HepG2 (cell line): ENCODE measurements at regions not wholly inside any gene's neighbourhood (a gene's known extent, or its start where the extent isn't known, plus 50 kb on each side); places are given as distances from the start of the nearest gene placed in this dataset.
"Not testable (repeated sequence)": the region's sequence is repeated elsewhere in the genome, so short reads cannot be mapped to it uniquely, and the experiment has no call there.

ENCODE experiments used
- ATAC-seq: fragments of 200-7000 bp; cut with Tn5 transposase; 3 replicates; pipeline ENCODE4 v1.9.1; 2020; ENCODE audit warnings: mild to moderate bottlenecking, moderate library complexity
- BruUV-seq: library from RNA; stranded (reverse); fragments of 400-500 nt; replicated peaks from 2 replicates; lab custom pipeline; 2021; lab: Mats Ljungman, UMichigan
- CTCF ChIA-PET: fragments of 300-600 bp; formaldehyde crosslinking; extraction: SDS; loops from one replicate; lab custom pipeline; 2021; ENCODE audit warnings: low total read pairs, inconsistent platforms, low intra/inter-chr PET ratio; lab: Yijun Ruan, JAX
- POLR2A ChIA-PET: fragments of 350-600 bp; sonication (Branson Sonifier 250); formaldehyde crosslinking; loops from one replicate; lab custom pipeline; 2020; ENCODE audit warnings: antibody characterized with exemption, inconsistent platforms; lab: Yijun Ruan, JAX
- DNase-seq: peaks from one replicate; pipeline ENCODE4 v3.0.0-alpha.2; 2015; ENCODE audit warnings: low spot score
- FAIRE-seq: peaks from 3 replicates; lab custom pipeline; 2011; peaks lifted over from hg19 to GRCh38; lab: Jason Lieb, UNC
- H2AFZ ChIP-seq: one replicate; pipeline ENCODE4 v1.6.1; 2011; ENCODE audit warnings: low read length, inconsistent platforms
- H3K27ac ChIP-seq: fragments of 300-600 bp; 3 replicates; pipeline ENCODE4 v1.8.0; 2011; ENCODE audit warnings: mixed run types, mild to moderate bottlenecking, mixed read lengths, low read length, inconsistent platforms; ENCODE audit not compliant: insufficient read depth; ENCODE audit errors: extremely low read length
- H3K27me3 ChIP-seq, 2 experiments: fragments of 200-600 bp in 1 of 2; 2 replicates in 1 of 2; 3 replicates in 1 of 2; pipeline versions ENCODE4 v1.6.0 to v1.8.0; 2011; ENCODE audit warnings: low read length in 2 of 2, mild to moderate bottlenecking in 2 of 2, moderate library complexity in 2 of 2, inconsistent platforms in 1 of 2; ENCODE audit not compliant: insufficient read depth in 2 of 2, control insufficient read depth in 1 of 2
- H3K36me3 ChIP-seq, 2 experiments: fragments of 200-600 bp in 1 of 2; replicated peaks in 1 of 2; 2 replicates in 1 of 2; 3 replicates in 1 of 2; pipeline versions ENCODE4 v1.5.1 to v1.8.0; 2011; ENCODE audit warnings: low read length in 2 of 2, inconsistent platforms in 1 of 2; ENCODE audit not compliant: insufficient read depth in 2 of 2, control insufficient read depth in 1 of 2
- H3K4me1 ChIP-seq: 2 replicates; pipeline ENCODE4 v1.5.1; 2012; ENCODE audit warnings: low read length, inconsistent platforms; ENCODE audit not compliant: insufficient read depth
- H3K4me2 ChIP-seq: 2 replicates; pipeline ENCODE4 v1.6.0; 2011; ENCODE audit warnings: low read depth, low read length, inconsistent platforms
- H3K4me3 ChIP-seq, 3 experiments: fragments of 200-600 bp in 1 of 3; sonication (generic), shearing (Covaris generic) in 1 of 3; replicated peaks in 1 of 3; 2 replicates each; pipeline ENCODE4 v1.5.1; 2011 to 2016; ENCODE audit warnings: low read length in 3 of 3, inconsistent platforms in 2 of 3, low read depth in 2 of 3, mild to moderate bottlenecking in 2 of 3, control low read depth in 1 of 3, mixed read lengths in 1 of 3; ENCODE audit not compliant: insufficient read depth in 1 of 3
- H3K79me2 ChIP-seq: one replicate; pipeline ENCODE4 v1.6.1; 2011; ENCODE audit warnings: low read length, inconsistent platforms; ENCODE audit not compliant: insufficient read depth
- H3K9ac ChIP-seq: 2 replicates; pipeline ENCODE4 v1.6.0; 2011; ENCODE audit warnings: mild to moderate bottlenecking, low read depth, low read length, inconsistent platforms; ENCODE audit not compliant: insufficient read depth
- H3K9me3 ChIP-seq: 2 replicates; pipeline ENCODE4 v1.5.1; 2012; ENCODE audit warnings: mild to moderate bottlenecking, low read length
- H4K20me1 ChIP-seq: 2 replicates; pipeline ENCODE4 v1.6.0; 2011; ENCODE audit warnings: inconsistent platforms, mild to moderate bottlenecking, low read length, moderate library complexity; ENCODE audit not compliant: insufficient read depth
- ATAD3A ChIP-seq: sonication (generic); formaldehyde crosslinking; IDR thresholded peaks from 2 replicates; pipeline ENCODE4 v1.4.0; 2020; ENCODE audit warnings: missing genetic modification reagents
- DR1 ChIP-seq: sonication (generic); formaldehyde crosslinking; IDR thresholded peaks from 2 replicates; pipeline ENCODE4 v1.8.0; 2021; ENCODE audit warnings: mild to moderate bottlenecking, missing genetic modification reagents, inconsistent platforms
- GATA4 ChIP-seq: sonication (generic); IDR thresholded peaks from 2 replicates; pipeline ENCODE4 v1.6.1; 2016; ENCODE audit warnings: antibody characterized with exemption, low read depth, borderline replicate concordance
- GTF3A ChIP-seq: sonication (generic); formaldehyde crosslinking; conservative IDR thresholded peaks from 2 replicates; pipeline ENCODE4 v1.4.0; 2020; ENCODE audit warnings: mild to moderate bottlenecking, missing genetic modification reagents
- KDM5B ChIP-seq: sonication (generic); formaldehyde crosslinking; IDR thresholded peaks from 2 replicates; pipeline ENCODE4 v1.4.0; 2020; ENCODE audit warnings: missing genetic modification reagents, mild to moderate bottlenecking, borderline replicate concordance
- NFKBIZ ChIP-seq: IDR thresholded peaks from 2 replicates; pipeline ENCODE4 v1.6.1; 2018; ENCODE audit warnings: missing genetic modification reagents, missing compliant biosample characterization
- NR3C1 ChIP-seq: sonication (generic); formaldehyde crosslinking; IDR thresholded peaks from 2 replicates; pipeline ENCODE4 v1.4.0; 2020; ENCODE audit warnings: missing genetic modification reagents
- POLR2G ChIP-seq: fragments of 200-400 bp; formaldehyde crosslinking; IDR thresholded peaks from 2 replicates; pipeline ENCODE4 v1.6.1; 2018; ENCODE audit warnings: mild to moderate bottlenecking, low read depth, low read length, moderate library complexity
- ZNF543 ChIP-seq: sonication (generic); formaldehyde crosslinking; IDR thresholded peaks from 2 replicates; pipeline ENCODE4 v1.4.0; 2020; ENCODE audit warnings: mild to moderate bottlenecking, missing genetic modification reagents
- ZNF788 ChIP-seq: sonication (generic); formaldehyde crosslinking; IDR thresholded peaks from 2 replicates; pipeline ENCODE4 v1.5.0; 2020; ENCODE audit warnings: mild to moderate bottlenecking, missing genetic modification reagents, borderline replicate concordance
- WGBS: methylation state at CpG from one replicate; pipeline ENCODE4 v1.1.6; 2017; ENCODE audit warnings: low lambda C conversion rate; 5-methylcytosine and 5-hydroxymethylcytosine counted together
- in situ Hi-C: cut with HindIII; loops from 2 replicates; pipeline ENCODE4 v1.10.0; 2017; ENCODE audit warnings: low pct_unique_long_range_greater_than_20kb; ENCODE audit not compliant: extremely low pct_ligation_motif_present
- intact Hi-C: fragments of 100-400 bp; cut with micrococcal nuclease; formaldehyde crosslinking; loops from one replicate; pipeline ENCODE4 v1.10.0; 2022; ENCODE audit not compliant: unreplicated experiment
- TF ChIP-seq, protein P1 (sequence below): sonication (generic); formaldehyde crosslinking; IDR thresholded peaks from 2 replicates; pipeline ENCODE4 v1.5.0; 2020; ENCODE audit warnings: mild to moderate bottlenecking, low read depth, missing genetic modification reagents, borderline replicate concordance
- TF ChIP-seq, protein P2 (sequence below): IDR thresholded peaks from 2 replicates; pipeline ENCODE4 v1.6.1; 2018; ENCODE audit warnings: missing genetic modification reagents
- TF ChIP-seq, protein P3 (sequence below): sonication (generic); formaldehyde crosslinking; IDR thresholded peaks from 2 replicates; pipeline ENCODE4 v1.9.0; 2021; ENCODE audit warnings: missing genetic modification reagents, mild to moderate bottlenecking, borderline replicate concordance
- TF ChIP-seq, protein P4 (sequence below): sonication (generic); formaldehyde crosslinking; IDR thresholded peaks from 2 replicates; pipeline ENCODE4 v1.9.0; 2022; ENCODE audit warnings: low read depth, missing genetic modification reagents

DNA sequence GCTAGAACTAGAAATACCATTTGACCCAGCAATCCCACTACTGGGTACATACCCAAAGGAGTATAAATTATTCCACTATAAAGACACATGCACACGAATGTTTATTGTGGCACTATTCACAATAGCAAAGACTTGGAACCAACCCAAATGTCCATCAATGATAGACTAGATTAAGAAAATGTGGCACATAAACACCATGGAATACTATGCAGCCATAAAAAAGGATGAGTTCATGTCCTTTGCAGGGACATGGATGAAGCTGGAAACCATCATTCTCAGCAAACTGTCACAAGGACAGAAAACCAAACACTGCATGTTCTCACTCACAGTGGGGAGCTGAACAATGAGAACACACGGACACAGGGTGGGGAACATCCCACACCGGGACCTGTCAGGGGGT lies 207.8 kb upstream of the CCDC196 start:
- FAIRE-seq, H3K9me3 ChIP-seq, DNase-seq, in situ Hi-C loops, H3K79me2 ChIP-seq, H3K36me3 ChIP-seq, CTCF ChIA-PET, H3K4me3 ChIP-seq, H3K27me3 ChIP-seq, intact Hi-C loops, H3K9ac ChIP-seq, H3K27ac ChIP-seq, H2AFZ ChIP-seq, H4K20me1 ChIP-seq, POLR2A ChIA-PET, H3K4me2 ChIP-seq, H3K4me1 ChIP-seq, BruUV-seq, ATAC-seq: not testable (repeated sequence)
- WGBS = 3% methylated on average over 3 of the region's 3 CpGs

DNA sequence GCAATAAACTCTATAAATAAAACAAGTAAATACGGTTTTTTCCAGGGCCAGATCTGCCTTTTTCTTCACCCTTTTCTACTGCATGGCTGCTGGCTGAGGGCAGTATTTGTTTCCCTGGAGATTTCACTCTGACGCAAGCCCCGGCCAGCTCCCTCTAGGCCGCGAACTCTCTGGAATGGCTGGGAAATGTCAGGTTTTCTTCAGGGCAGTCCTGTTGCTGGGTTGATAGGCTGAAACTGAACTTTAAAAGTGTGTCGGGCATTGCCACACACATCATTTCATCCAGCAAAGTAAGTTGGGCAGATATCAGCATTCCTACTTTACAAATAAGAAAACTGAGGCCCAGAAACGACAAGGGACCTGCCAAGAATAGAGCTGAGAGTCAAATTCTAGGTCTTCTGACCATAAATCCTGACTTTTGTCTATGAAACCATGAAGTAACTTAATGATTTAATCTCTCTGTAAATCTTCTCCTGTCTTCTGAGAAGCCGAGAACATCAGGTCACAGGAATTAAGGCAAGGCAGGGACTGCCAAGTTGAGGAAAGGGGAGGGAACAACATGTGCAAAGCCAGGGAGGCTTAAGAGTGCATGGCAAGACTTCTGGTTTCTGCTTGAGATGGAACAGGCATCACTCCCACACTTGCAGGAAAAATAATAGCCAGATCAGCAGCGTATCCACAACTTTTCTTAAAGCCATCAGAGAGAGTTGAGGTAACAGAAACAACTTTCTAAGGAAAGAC lies 205.0 kb upstream of the CCDC196 start:
- intact Hi-C loops = no loop called here
- H3K79me2 ChIP-seq = no peaks in the 10 kb centered on the region
- no peak overlapping the region for H2AFZ ChIP-seq
- ATAC-seq = no peak
- H4K20me1 ChIP-seq = no peaks in the 10 kb centered on the region
- no peaks in the 10 kb centered on the region for H3K36me3 ChIP-seq
- ChIA-PET POLR2A (no interaction called here), CTCF (no interaction called here)
- no peak for DNase-seq
- no TSS peak for BruUV-seq
- no peak for FAIRE-seq
- no peaks in the 10 kb centered on the region for H3K4me1 ChIP-seq
- no peak overlapping the region for H3K9ac ChIP-seq
- no peaks in the 10 kb centered on the region for H3K27me3 ChIP-seq
- in situ Hi-C loops = no loop called here
- H3K9me3 ChIP-seq = no peaks in the 10 kb centered on the region
- no peak overlapping the region for H3K4me3 ChIP-seq
- no peak overlapping the region for H3K27ac ChIP-seq
- WGBS = 31% methylated on average over 9 of the region's 9 CpGs
- H3K4me2 ChIP-seq = no peak overlapping the region
- TF ChIP-seq NR3C1 (CRISPR knock-in tag) (no peak), KDM5B (no peak), GTF3A (CRISPR knock-in tag) (no peak), ATAD3A (CRISPR knock-in tag) (no peak), DR1 (CRISPR knock-in tag) (no peak), ZNF543 (CRISPR knock-in tag) (no peak), GATA4 (no peak), NFKBIZ (CRISPR knock-in tag) (no peak), ZNF788 (CRISPR knock-in tag) (no peak), POLR2G (no peak)
- TF ChIP-seq, protein P1, sequence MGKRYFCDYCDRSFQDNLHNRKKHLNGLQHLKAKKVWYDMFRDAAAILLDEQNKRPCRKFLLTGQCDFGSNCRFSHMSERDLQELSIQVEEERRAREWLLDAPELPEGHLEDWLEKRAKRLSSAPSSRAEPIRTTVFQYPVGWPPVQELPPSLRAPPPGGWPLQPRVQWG (CRISPR knock-in tag) = no peak
- TF ChIP-seq, protein P2, sequence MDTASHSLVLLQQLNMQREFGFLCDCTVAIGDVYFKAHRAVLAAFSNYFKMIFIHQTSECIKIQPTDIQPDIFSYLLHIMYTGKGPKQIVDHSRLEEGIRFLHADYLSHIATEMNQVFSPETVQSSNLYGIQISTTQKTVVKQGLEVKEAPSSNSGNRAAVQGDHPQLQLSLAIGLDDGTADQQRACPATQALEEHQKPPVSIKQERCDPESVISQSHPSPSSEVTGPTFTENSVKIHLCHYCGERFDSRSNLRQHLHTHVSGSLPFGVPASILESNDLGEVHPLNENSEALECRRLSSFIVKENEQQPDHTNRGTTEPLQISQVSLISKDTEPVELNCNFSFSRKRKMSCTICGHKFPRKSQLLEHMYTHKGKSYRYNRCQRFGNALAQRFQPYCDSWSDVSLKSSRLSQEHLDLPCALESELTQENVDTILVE = no peak
- TF ChIP-seq, protein P3, sequence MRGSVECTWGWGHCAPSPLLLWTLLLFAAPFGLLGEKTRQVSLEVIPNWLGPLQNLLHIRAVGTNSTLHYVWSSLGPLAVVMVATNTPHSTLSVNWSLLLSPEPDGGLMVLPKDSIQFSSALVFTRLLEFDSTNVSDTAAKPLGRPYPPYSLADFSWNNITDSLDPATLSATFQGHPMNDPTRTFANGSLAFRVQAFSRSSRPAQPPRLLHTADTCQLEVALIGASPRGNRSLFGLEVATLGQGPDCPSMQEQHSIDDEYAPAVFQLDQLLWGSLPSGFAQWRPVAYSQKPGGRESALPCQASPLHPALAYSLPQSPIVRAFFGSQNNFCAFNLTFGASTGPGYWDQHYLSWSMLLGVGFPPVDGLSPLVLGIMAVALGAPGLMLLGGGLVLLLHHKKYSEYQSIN (CRISPR knock-in tag) = no peak
- TF ChIP-seq, protein P4, sequence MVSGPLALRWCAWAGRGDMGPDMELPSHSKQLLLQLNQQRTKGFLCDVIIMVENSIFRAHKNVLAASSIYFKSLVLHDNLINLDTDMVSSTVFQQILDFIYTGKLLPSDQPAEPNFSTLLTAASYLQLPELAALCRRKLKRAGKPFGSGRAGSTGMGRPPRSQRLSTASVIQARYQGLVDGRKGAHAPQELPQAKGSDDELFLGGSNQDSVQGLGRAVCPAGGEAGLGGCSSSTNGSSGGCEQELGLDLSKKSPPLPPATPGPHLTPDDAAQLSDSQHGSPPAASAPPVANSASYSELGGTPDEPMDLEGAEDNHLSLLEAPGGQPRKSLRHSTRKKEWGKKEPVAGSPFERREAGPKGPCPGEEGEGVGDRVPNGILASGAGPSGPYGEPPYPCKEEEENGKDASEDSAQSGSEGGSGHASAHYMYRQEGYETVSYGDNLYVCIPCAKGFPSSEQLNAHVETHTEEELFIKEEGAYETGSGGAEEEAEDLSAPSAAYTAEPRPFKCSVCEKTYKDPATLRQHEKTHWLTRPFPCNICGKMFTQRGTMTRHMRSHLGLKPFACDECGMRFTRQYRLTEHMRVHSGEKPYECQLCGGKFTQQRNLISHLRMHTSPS (CRISPR knock-in tag) = no peak
